Ovary (tissue), 3 donors: ENCODE measurements at regions not wholly inside any gene's neighbourhood (a gene's known extent, or its start where the extent isn't known, plus 50 kb on each side); places are given as distances from the start of the nearest gene placed in this dataset.

ENCODE experiments used
- EP300 ChIP-seq: sonication (generic); formaldehyde crosslinking; IDR thresholded peaks from one replicate; pipeline ENCODE4 v1.6.1; 2017; ENCODE audit warnings: antibody characterized with exemption
- POLR2A ChIP-seq: fragments of 450-650 bp; IDR thresholded peaks from one replicate; pipeline ENCODE4 v1.6.1; 2017; ENCODE audit warnings: antibody characterized with exemption, mild to moderate bottlenecking, moderate library complexity
- TF ChIP-seq, protein P1 (sequence below), 3 donors: fragments of 450-650 bp in 2 of 3; fragments of 200-600 bp in 1 of 3; IDR thresholded peaks; one replicate each; pipeline versions ENCODE4 v1.5.1 to v1.8.0; 2016 to 2022; ENCODE audit warnings: antibody characterized with exemption in 3 of 3, mild to moderate bottlenecking in 1 of 3
- donor health status: DM: no; HTN: no; CAD: no.

DNA sequence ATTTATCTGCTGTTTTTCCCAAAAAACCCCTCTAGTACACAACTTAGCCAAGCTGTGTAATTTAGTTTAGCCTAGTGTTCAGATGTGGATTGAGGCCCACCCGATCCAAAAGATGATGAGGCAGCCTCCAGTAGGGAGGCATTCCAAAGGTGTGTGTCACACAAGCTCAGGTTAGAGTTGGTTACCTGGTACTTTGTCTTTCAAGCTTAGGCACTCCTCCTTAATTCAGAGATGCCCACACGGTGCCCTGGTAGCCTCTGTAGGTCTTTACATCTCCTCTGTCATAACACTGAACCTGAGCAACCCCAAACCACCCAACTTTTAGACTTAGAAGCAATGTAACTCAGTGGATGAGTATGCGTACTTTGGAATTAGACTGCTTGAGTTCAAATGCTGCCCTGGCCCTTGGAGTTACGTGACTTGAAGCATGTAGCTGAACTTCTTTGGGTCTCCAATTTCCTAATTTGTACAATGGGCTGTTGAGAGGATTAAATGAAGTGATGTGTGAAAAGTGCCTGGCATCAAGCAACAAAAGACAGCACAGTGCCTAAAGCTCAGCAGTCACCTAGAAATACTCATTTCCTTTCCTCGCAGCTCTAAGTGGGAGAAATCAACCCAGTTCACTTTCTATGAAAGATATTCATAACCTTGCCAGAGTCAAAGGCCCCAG is 284.6 kb upstream of the RARB start:
- TF ChIP-seq, protein P1, sequence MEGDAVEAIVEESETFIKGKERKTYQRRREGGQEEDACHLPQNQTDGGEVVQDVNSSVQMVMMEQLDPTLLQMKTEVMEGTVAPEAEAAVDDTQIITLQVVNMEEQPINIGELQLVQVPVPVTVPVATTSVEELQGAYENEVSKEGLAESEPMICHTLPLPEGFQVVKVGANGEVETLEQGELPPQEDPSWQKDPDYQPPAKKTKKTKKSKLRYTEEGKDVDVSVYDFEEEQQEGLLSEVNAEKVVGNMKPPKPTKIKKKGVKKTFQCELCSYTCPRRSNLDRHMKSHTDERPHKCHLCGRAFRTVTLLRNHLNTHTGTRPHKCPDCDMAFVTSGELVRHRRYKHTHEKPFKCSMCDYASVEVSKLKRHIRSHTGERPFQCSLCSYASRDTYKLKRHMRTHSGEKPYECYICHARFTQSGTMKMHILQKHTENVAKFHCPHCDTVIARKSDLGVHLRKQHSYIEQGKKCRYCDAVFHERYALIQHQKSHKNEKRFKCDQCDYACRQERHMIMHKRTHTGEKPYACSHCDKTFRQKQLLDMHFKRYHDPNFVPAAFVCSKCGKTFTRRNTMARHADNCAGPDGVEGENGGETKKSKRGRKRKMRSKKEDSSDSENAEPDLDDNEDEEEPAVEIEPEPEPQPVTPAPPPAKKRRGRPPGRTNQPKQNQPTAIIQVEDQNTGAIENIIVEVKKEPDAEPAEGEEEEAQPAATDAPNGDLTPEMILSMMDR (IDR thresholded peaks at IDR 0.05), result no peak
- TF ChIP-seq POLR2A (no peak), EP300 (no peak)
